Nephron (organoid): ENCODE measurements at regions not wholly inside any gene's neighbourhood (a gene's known extent, or its start where the extent isn't known, plus 50 kb on each side); places are given as distances from the start of the nearest gene placed in this dataset.

Source experiments
- H3K27ac Mint-ChIP-seq, 3 experiments: 2 replicates each; pipeline ENCODE4 v1.8.0; 2020; ENCODE audit warnings: mixed read lengths in 3 of 3, mild to moderate bottlenecking in 2 of 3, moderate library complexity in 1 of 3
- H3K27me3 Mint-ChIP-seq: 2 replicates; pipeline ENCODE4 v1.8.0; 2021; ENCODE audit warnings: low read depth, mild to moderate bottlenecking, moderate library complexity, mixed read lengths
- H3K36me3 Mint-ChIP-seq: 2 replicates; pipeline ENCODE4 v1.8.0; 2020; ENCODE audit warnings: low read depth, mixed read lengths
- H3K4me1 Mint-ChIP-seq: 2 replicates; pipeline ENCODE4 v1.8.0; 2020; ENCODE audit warnings: mixed read lengths
- H3K4me3 Mint-ChIP-seq, 3 experiments: 2 replicates each; pipeline ENCODE4 v1.8.0; 2020; ENCODE audit warnings: mild to moderate bottlenecking in 3 of 3, mixed read lengths in 3 of 3, moderate library complexity in 2 of 3
- H3K9me3 Mint-ChIP-seq: 2 replicates; pipeline ENCODE4 v1.8.0; 2020; ENCODE audit warnings: mixed read lengths
- CTCF ChIP-seq, 3 experiments: fragments of 200-600 bp; sonication (generic); IDR thresholded peaks; one replicate each; pipeline ENCODE4 v1.5.0; 2021; ENCODE audit warnings: antibody characterized with exemption in 3 of 3; ENCODE audit not compliant: unreplicated experiment in 3 of 3

- H3K27ac Mint-ChIP-seq: no peak overlapping the region
- peaks cover 19% of the 10 kb centered on the region for H3K9me3 Mint-ChIP-seq
- no peaks in the 10 kb centered on the region for H3K27me3 Mint-ChIP-seq
Measured at GRCh38 chr10:107880185-107880584, 715.7 kb upstream of the SORCS1 start.

GRCh38 chr10:107873007-107873406, 708.5 kb upstream of the SORCS1 start:
- H3K9me3 Mint-ChIP-seq: peaks cover 5% of the 10 kb centered on the region

More at GRCh38 chr10:107880185-107880584, 715.7 kb upstream of the SORCS1 start:
- no peak overlapping the region for H3K4me3 Mint-ChIP-seq
- no peak for TF ChIP-seq CTCF (IDR thresholded peaks at IDR 0.05; ENCODE audit: unreplicated experiment in 3 of 3)
- H3K36me3 Mint-ChIP-seq: no peaks in the 10 kb centered on the region
- H3K4me1 Mint-ChIP-seq: no peaks in the 10 kb centered on the region

GRCh38 chr10:107865691-107866090, 701.2 kb upstream of the SORCS1 start:
- Mint-ChIP-seq H3K36me3 (no peaks in the 10 kb centered on the region), H3K27ac (no peak overlapping the region), H3K27me3 (no peaks in the 10 kb centered on the region), H3K4me3 (no peak overlapping the region), H3K4me1 (no peaks in the 10 kb centered on the region), H3K9me3 (no peaks in the 10 kb centered on the region)
- TF ChIP-seq CTCF (IDR thresholded peaks at IDR 0.05; ENCODE audit: unreplicated experiment in 3 of 3): no peak

More at GRCh38 chr10:107873007-107873406, 708.5 kb upstream of the SORCS1 start:
- no peak for TF ChIP-seq CTCF (IDR thresholded peaks at IDR 0.05; ENCODE audit: unreplicated experiment in 3 of 3)
- no peaks in the 10 kb centered on the region for H3K36me3 Mint-ChIP-seq
- H3K27me3 Mint-ChIP-seq: peaks cover 4% of the 10 kb centered on the region
- no peak overlapping the region for H3K27ac Mint-ChIP-seq
- no peak overlapping the region for H3K4me3 Mint-ChIP-seq
- H3K4me1 Mint-ChIP-seq: no peaks in the 10 kb centered on the region

GRCh38 chr10:107859065-107859464, 694.6 kb upstream of the SORCS1 start:
- H3K27me3 Mint-ChIP-seq: no peaks in the 10 kb centered on the region
- H3K9me3 Mint-ChIP-seq: no peaks in the 10 kb centered on the region
- no peaks in the 10 kb centered on the region for H3K4me1 Mint-ChIP-seq
- no peak for TF ChIP-seq CTCF (IDR thresholded peaks at IDR 0.05; ENCODE audit: unreplicated experiment in 3 of 3)
- no peak overlapping the region for H3K4me3 Mint-ChIP-seq
- H3K36me3 Mint-ChIP-seq: no peaks in the 10 kb centered on the region
- no peak overlapping the region for H3K27ac Mint-ChIP-seq

GRCh38 chr10:107856047-107856315, 691.5 kb upstream of the SORCS1 start:
- peaks cover 3% of the 10 kb centered on the region for H3K9me3 Mint-ChIP-seq
- no peaks in the 10 kb centered on the region for H3K36me3 Mint-ChIP-seq
- H3K4me1 Mint-ChIP-seq: no peaks in the 10 kb centered on the region
- no peak overlapping the region for H3K27ac Mint-ChIP-seq
- no peak overlapping the region for H3K4me3 Mint-ChIP-seq
- H3K27me3 Mint-ChIP-seq: no peaks in the 10 kb centered on the region
- no peak for TF ChIP-seq CTCF (IDR thresholded peaks at IDR 0.05; ENCODE audit: unreplicated experiment in 3 of 3)

DNA sequence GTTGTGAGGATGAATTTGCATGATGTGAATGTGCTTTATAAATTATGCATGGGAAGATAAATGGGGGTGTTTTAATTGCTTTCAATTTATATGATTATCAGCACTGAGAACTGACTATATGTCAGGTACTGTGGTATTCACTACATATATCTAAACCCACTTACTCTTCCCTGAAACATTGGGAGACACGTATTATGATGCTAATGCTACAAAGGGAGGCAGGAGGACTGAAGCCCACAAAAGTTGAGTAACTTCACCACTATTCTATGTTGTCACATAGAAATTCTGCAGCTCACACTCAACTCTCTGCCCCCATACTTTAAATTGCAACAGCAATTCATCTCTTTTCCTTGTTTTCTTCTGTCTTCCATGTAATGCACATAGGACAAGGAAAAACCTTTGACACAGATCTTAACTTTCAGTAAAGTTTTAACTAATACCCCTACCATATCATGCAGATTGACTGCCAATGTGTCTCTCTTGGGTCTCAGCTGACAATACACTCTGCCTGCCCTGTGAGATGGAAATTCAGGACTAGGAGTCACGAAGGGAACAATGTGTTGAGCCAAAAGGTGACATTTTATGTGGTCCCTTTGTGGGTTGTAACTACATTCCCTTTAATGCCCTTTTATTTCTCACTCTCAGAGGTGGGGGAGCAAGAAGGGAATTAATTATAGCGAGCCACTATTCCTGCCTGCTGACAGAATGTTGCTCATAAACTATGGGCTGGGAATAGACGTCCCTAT, 691.0 kb upstream of the SORCS1 start:
- H3K9me3 Mint-ChIP-seq: peaks cover 7% of the 10 kb centered on the region
- no peaks in the 10 kb centered on the region for H3K36me3 Mint-ChIP-seq
- H3K4me3 Mint-ChIP-seq: no peak overlapping the region
- no peaks in the 10 kb centered on the region for H3K4me1 Mint-ChIP-seq
- TF ChIP-seq CTCF (IDR thresholded peaks at IDR 0.05; ENCODE audit: unreplicated experiment in 3 of 3): no peak
- H3K27me3 Mint-ChIP-seq: no peaks in the 10 kb centered on the region
- H3K27ac Mint-ChIP-seq: no peak overlapping the region
